Stomach (tissue), 4 donors: ENCODE measurements at regions not wholly inside any gene's neighbourhood (a gene's known extent, or its start where the extent isn't known, plus 50 kb on each side); places are given as distances from the start of the nearest gene placed in this dataset.

Experiments
- CTCF ChIP-seq, 7 experiments: fragments of 450-650 bp in 4 of 7; fragments of 200-600 bp in 3 of 7; sonication (generic) in 3 of 7; IDR thresholded peaks; one replicate each; pipeline ENCODE4 v1.5.1; 2016 to 2019; ENCODE audit warnings: antibody characterized with exemption in 7 of 7, control low read depth in 2 of 7, mild to moderate bottlenecking in 1 of 7
- EP300 ChIP-seq: sonication (generic); formaldehyde crosslinking; IDR thresholded peaks from one replicate; pipeline ENCODE4 v1.6.1; 2017; ENCODE audit warnings: antibody characterized with exemption
- POLR2A ChIP-seq, 4 donors: fragments of 450-650 bp; IDR thresholded peaks; one replicate each; pipeline ENCODE4 v1.6.1; 2016; ENCODE audit warnings: antibody characterized with exemption in 4 of 4, control low read depth in 2 of 4, mild to moderate bottlenecking in 1 of 4, moderate library complexity in 1 of 4
- POLR2AphosphoS5 ChIP-seq, 3 donors: sonication (generic); formaldehyde crosslinking; IDR thresholded peaks; one replicate each; pipeline ENCODE4 v1.6.1; 2016; ENCODE audit warnings: antibody characterized with exemption in 3 of 3

- TF ChIP-seq CTCF (IDR thresholded peaks at IDR 0.05) (no peak), POLR2A (IDR thresholded peaks at IDR 0.05) (no peak), EP300 (no peak), POLR2AphosphoS5 (IDR thresholded peaks at IDR 0.05) (no peak)
Observed at GRCh38 chr10:53572799-53573198, 800.2 kb upstream of the MBL2 start.
